ENCODE measurements at regions not wholly inside any gene's neighbourhood (a gene's known extent, or its start where the extent isn't known, plus 50 kb on each side); places are given as distances from the start of the nearest gene placed in this dataset.

DNA sequence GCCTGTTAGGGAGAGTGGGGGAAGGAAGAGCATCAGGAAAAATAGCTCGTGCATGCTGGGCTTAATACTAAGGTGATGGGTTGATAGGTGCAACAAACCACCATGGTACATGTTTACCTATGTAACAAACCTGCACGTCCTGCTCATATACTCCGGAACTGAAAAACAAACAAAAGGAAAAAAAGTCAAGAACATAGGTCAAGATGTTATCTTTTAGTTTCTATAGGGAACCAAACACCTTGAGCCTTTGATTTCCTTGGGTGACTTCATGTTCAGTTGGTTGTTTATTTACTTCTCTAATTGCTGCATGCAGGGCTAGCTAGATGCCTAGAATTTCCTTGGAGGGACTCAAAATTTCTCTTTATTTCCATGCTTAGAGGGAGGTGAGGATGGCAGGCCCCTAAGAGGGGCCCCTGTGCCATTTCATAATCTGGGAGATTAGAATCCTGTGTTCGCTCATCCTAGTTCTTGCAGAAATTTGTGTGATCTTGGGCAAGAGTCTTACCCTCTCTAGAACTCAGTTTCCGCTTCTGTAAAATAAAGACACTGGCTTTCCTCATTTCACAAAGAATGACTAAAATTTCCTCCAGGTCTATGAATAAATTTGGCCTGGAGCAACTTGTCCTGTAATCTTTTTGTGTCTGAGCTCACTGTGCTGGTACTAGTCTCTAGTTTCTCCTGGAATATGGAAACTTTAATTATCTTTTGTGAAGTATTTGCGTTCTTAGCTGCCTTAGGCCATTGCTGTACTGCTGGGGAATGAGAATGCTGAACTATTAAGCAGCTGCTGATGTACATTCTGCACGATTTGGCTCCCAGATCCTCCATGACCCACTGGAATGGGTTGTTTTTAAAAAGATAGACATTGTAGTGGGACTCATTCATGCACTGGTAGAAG is 457.5 kb downstream of the EDEM1 start:
- Histone ChIP-seq H3K4me1 (ENCODE audit: insufficient read depth, low read length) (no peaks in the 10 kb centered on the region), H3K27me3 (ENCODE audit: control insufficient read depth in 1 of 2, insufficient read depth in 2 of 2, low read length in 2 of 2) (no peaks in the 10 kb centered on the region; a peak in 1 of 5 replicates), H2AFZ (ENCODE audit: low read length) (no peak overlapping the region), H3K79me2 (ENCODE audit: insufficient read depth, low read length) (no peaks in the 10 kb centered on the region), H3K9ac (ENCODE audit: insufficient read depth, low read depth, low read length) (no peak overlapping the region), H3K9me3 (ENCODE audit: low read length) (no peaks in the 10 kb centered on the region), H3K27ac (ENCODE audit: extremely low read length, insufficient read depth, low read length) (no peak overlapping the region), H3K4me2 (ENCODE audit: low read depth, low read length) (no peak overlapping the region), H3K36me3 (replicated peaks in 1 of 2; ENCODE audit: control insufficient read depth in 1 of 2, insufficient read depth in 2 of 2, low read length in 2 of 2) (no peaks in the 10 kb centered on the region), H3K4me3 (replicated peaks in 1 of 3; ENCODE audit: insufficient read depth in 1 of 3, low read depth in 2 of 3, low read length in 3 of 3) (no peak overlapping the region), H4K20me1 (ENCODE audit: insufficient read depth, low read length) (no peaks in the 10 kb centered on the region)
- POLR2A ChIA-PET: no interaction called here
- CTCF ChIA-PET (ENCODE audit: low intra/inter-chr PET ratio, low total read pairs): no interaction called here
- BruUV-seq (replicated peaks): no TSS peak
- no peak for DNase-seq (ENCODE audit: low spot score)
- in situ Hi-C loops (cut with HindIII; ENCODE audit: extremely low pct_ligation_motif_present, low pct_unique_long_range_greater_than_20kb): no loop called here
- no peak for ATAC-seq
- WGBS (ENCODE audit: low lambda C conversion rate): 6% methylated on average over 7 of the region's 7 CpGs
- no peak for FAIRE-seq
- intact Hi-C loops (cut with micrococcal nuclease; ENCODE audit: unreplicated experiment): no loop called here
- TF ChIP-seq, protein P1, sequence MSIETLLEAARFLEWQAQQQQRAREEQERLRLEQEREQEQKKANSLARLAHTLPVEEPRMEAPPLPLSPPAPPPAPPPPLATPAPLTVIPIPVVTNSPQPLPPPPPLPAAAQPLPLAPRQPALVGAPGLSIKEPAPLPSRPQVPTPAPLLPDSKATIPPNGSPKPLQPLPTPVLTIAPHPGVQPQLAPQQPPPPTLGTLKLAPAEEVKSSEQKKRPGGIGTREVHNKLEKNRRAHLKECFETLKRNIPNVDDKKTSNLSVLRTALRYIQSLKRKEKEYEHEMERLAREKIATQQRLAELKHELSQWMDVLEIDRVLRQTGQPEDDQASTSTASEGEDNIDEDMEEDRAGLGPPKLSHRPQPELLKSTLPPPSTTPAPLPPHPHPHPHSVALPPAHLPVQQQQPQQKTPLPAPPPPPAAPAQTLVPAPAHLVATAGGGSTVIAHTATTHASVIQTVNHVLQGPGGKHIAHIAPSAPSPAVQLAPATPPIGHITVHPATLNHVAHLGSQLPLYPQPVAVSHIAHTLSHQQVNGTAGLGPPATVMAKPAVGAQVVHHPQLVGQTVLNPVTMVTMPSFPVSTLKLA (IDR thresholded peaks at IDR 0.05): no peak
- TF ChIP-seq HNF1A (IDR thresholded peaks at IDR 0.05; ENCODE audit: low read depth) (no peak), HNF1A (CRISPR knock-in tag; IDR thresholded peaks at IDR 0.05; ENCODE audit: borderline replicate concordance) (no peak), HNF4A (CRISPR knock-in tag; IDR thresholded peaks at IDR 0.05) (no peak), ZFP36 (IDR thresholded peaks at IDR 0.05; ENCODE audit: borderline replicate concordance, low read depth, low read length, partially characterized antibody) (no peak), MIER3 (CRISPR knock-in tag; IDR thresholded peaks at IDR 0.05; ENCODE audit: borderline replicate concordance) (no peak)
- TF ChIP-seq, protein P2, sequence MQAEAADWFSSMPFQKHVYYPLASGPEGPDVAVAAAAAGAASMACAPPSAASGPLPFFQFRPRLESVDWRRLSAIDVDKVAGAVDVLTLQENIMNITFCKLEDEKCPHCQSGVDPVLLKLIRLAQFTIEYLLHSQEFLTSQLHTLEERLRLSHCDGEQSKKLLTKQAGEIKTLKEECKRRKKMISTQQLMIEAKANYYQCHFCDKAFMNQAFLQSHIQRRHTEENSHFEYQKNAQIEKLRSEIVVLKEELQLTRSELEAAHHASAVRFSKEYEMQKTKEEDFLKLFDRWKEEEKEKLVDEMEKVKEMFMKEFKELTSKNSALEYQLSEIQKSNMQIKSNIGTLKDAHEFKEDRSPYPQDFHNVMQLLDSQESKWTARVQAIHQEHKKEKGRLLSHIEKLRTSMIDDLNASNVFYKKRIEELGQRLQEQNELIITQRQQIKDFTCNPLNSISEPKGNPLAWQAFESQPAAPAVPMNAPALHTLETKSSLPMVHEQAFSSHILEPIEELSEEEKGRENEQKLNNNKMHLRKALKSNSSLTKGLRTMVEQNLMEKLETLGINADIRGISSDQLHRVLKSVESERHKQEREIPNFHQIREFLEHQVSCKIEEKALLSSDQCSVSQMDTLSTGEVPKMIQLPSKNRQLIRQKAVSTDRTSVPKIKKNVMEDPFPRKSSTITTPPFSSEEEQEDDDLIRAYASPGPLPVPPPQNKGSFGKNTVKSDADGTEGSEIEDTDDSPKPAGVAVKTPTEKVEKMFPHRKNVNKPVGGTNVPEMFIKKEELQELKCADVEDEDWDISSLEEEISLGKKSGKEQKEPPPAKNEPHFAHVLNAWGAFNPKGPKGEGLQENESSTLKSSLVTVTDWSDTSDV (CRISPR knock-in tag; IDR thresholded peaks at IDR 0.05): no peak
